CMK (cell line): ENCODE measurements at regions not wholly inside any gene's neighbourhood (a gene's known extent, or its start where the extent isn't known, plus 50 kb on each side); places are given as distances from the start of the nearest gene placed in this dataset.
"Not testable (repeated sequence)": the region's sequence is repeated elsewhere in the genome, so short reads cannot be mapped to it uniquely, and the experiment has no call there.

Source experiments
- DNase-seq: peaks from one replicate; pipeline ENCODE4 v3.0.0-alpha.2; 2010; ENCODE audit warnings: low read depth

- not testable (repeated sequence) for DNase-seq
These were observed 70.1 kb upstream of the PROKR2 start for GRCh38 chr20:5386846-5387245.

DNA sequence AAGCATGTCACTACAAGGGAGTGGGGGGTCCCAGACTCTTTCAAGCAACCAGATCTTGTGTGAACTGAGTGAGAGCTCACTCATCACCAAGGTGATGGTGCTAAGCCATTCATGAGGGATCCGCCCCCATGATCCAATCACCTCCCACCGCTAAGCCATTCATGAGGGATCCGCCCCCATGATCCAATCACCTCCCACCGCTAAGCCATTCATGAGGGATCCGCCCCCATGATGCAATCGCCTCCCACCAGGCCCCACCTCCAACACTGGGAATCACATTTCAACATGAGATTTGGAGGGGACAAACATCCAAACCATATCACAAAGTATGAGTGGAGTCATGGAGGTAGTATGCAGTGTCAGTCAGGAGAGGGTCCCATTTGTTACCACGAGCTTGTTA lies 64.8 kb upstream of the PROKR2 start:
- DNase-seq: not testable (repeated sequence)

GRCh38 chr20:5377484-5377883 lies 60.7 kb upstream of the PROKR2 start:
- DNase-seq: no peak

DNA sequence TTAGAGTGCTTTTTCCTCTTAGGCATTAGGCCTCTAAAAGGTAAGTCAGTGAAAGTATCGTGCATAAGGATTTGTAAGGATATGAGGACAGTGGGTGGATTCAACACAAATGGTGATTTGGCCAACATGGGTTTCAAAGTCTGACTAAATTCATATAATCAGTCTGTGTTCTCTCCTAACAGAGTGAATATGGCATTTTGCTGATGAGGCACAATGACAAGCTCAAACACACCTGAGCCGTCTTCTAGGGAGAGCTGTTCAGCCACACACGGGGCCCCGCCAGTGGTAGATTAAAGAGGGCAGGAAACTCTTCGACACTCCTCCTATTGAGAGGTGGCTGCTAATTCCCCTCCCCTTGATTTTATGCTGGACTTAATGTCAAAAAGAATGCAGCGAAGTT lies 59.5 kb upstream of the PROKR2 start:
- no peak for DNase-seq

GRCh38 chr20:5374171-5374570 lies 57.4 kb upstream of the PROKR2 start:
- DNase-seq: no peak

DNA sequence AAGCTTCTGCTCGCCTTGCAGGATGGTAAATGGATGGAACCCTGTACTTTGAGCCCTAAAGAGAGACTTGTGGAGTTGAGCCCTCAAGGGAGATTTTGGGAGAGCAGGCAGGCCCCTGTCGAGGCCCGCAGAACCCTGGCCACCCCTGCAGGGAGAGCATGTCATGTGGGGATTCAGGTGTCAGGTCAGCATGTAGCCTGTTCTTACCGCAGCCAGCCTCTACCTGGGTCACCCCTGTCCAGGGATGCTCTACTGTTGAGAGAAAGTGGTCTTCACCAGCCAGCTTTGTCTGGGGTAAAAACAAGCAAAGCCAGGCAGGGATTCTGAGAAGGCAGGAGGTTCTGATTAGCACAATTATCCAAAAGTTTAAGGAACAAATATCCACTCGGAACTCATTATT lies 55.6 kb upstream of the PROKR2 start:
- no peak for DNase-seq

DNA sequence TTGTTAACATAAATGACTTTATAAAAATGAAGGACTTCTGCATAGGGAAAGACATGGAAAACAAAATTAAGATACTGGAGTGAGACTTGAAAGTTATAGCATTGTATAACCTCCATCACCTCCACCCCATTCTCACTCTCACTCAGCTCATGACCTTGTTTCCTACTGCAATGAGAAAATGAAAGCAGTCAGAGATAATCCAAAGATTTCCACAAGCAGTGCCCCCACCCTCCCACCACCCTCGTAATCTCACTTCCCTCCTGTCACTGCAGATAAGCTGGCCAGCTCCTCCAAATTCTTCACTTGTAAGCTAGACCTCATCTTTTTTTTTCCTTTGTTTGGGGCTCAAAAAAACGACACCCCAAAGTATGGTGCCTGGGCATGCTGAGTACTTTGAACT lies 52.9 kb upstream of the PROKR2 start:
- no peak for DNase-seq
